ENCODE measurements at regions not wholly inside any gene's neighbourhood (a gene's known extent, or its start where the extent isn't known, plus 50 kb on each side); places are given as distances from the start of the nearest gene placed in this dataset.

DNA sequence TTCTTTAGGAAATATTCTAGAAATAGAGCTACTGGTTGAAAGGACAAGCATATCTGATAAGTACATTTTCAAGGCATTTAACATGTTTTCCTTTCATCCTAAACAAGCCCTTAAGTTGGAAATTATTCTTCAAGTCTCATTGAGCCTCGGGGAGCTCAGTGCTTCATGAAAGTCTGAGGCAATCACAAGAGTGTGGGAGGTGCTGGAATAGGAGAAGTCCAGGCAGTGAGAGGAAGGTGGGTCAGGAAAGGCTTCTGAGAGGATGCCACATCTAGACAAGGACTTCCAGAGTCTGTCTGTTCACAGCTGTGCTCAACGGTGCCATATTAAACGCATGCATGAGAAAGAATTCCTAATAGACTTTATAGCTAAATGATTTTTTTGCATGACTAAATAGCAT, 69.8 kb downstream of the CD83 start:
- TF ChIP-seq EZH2 (IDR thresholded peaks at IDR 0.05; ENCODE audit: insufficient read depth, poor library complexity, severe bottlenecking) (no peak), EZH2phosphoT487 (IDR thresholded peaks at IDR 0.05; ENCODE audit: insufficient read depth, low read depth) (no peak)

Data from GM23248 (cell line).